HepG2 (cell line): ENCODE measurements at regions not wholly inside any gene's neighbourhood (a gene's known extent, or its start where the extent isn't known, plus 50 kb on each side); places are given as distances from the start of the nearest gene placed in this dataset.

ENCODE experiments used
- ATAC-seq: fragments of 200-7000 bp; cut with Tn5 transposase; 3 replicates; pipeline ENCODE4 v1.9.1; 2020; ENCODE audit warnings: mild to moderate bottlenecking, moderate library complexity
- BruUV-seq: library from RNA; stranded (reverse); fragments of 400-500 nt; replicated peaks from 2 replicates; lab custom pipeline; 2021; lab: Mats Ljungman, UMichigan
- CTCF ChIA-PET: fragments of 300-600 bp; formaldehyde crosslinking; extraction: SDS; loops from one replicate; lab custom pipeline; 2021; ENCODE audit warnings: low total read pairs, inconsistent platforms, low intra/inter-chr PET ratio; lab: Yijun Ruan, JAX
- POLR2A ChIA-PET: fragments of 350-600 bp; sonication (Branson Sonifier 250); formaldehyde crosslinking; loops from one replicate; lab custom pipeline; 2020; ENCODE audit warnings: antibody characterized with exemption, inconsistent platforms; lab: Yijun Ruan, JAX
- DNase-seq: peaks from one replicate; pipeline ENCODE4 v3.0.0-alpha.2; 2015; ENCODE audit warnings: low spot score
- FAIRE-seq: peaks from 3 replicates; lab custom pipeline; 2011; peaks lifted over from hg19 to GRCh38; lab: Jason Lieb, UNC
- H2AFZ ChIP-seq: one replicate; pipeline ENCODE4 v1.6.1; 2011; ENCODE audit warnings: low read length, inconsistent platforms
- H3K27ac ChIP-seq: fragments of 300-600 bp; 3 replicates; pipeline ENCODE4 v1.8.0; 2011; ENCODE audit warnings: mixed run types, mild to moderate bottlenecking, mixed read lengths, low read length, inconsistent platforms; ENCODE audit not compliant: insufficient read depth; ENCODE audit errors: extremely low read length
- H3K27me3 ChIP-seq, 2 experiments: fragments of 200-600 bp in 1 of 2; 2 replicates in 1 of 2; 3 replicates in 1 of 2; pipeline versions ENCODE4 v1.6.0 to v1.8.0; 2011; ENCODE audit warnings: low read length in 2 of 2, mild to moderate bottlenecking in 2 of 2, moderate library complexity in 2 of 2, inconsistent platforms in 1 of 2; ENCODE audit not compliant: insufficient read depth in 2 of 2, control insufficient read depth in 1 of 2
- H3K36me3 ChIP-seq, 2 experiments: fragments of 200-600 bp in 1 of 2; replicated peaks in 1 of 2; 2 replicates in 1 of 2; 3 replicates in 1 of 2; pipeline versions ENCODE4 v1.5.1 to v1.8.0; 2011; ENCODE audit warnings: low read length in 2 of 2, inconsistent platforms in 1 of 2; ENCODE audit not compliant: insufficient read depth in 2 of 2, control insufficient read depth in 1 of 2
- H3K4me1 ChIP-seq: 2 replicates; pipeline ENCODE4 v1.5.1; 2012; ENCODE audit warnings: low read length, inconsistent platforms; ENCODE audit not compliant: insufficient read depth
- H3K4me2 ChIP-seq: 2 replicates; pipeline ENCODE4 v1.6.0; 2011; ENCODE audit warnings: low read depth, low read length, inconsistent platforms
- H3K4me3 ChIP-seq, 3 experiments: fragments of 200-600 bp in 1 of 3; sonication (generic), shearing (Covaris generic) in 1 of 3; replicated peaks in 1 of 3; 2 replicates each; pipeline ENCODE4 v1.5.1; 2011 to 2016; ENCODE audit warnings: low read length in 3 of 3, inconsistent platforms in 2 of 3, low read depth in 2 of 3, mild to moderate bottlenecking in 2 of 3, control low read depth in 1 of 3, mixed read lengths in 1 of 3; ENCODE audit not compliant: insufficient read depth in 1 of 3
- H3K79me2 ChIP-seq: one replicate; pipeline ENCODE4 v1.6.1; 2011; ENCODE audit warnings: low read length, inconsistent platforms; ENCODE audit not compliant: insufficient read depth
- H3K9ac ChIP-seq: 2 replicates; pipeline ENCODE4 v1.6.0; 2011; ENCODE audit warnings: mild to moderate bottlenecking, low read depth, low read length, inconsistent platforms; ENCODE audit not compliant: insufficient read depth
- H3K9me3 ChIP-seq: 2 replicates; pipeline ENCODE4 v1.5.1; 2012; ENCODE audit warnings: mild to moderate bottlenecking, low read length
- H4K20me1 ChIP-seq: 2 replicates; pipeline ENCODE4 v1.6.0; 2011; ENCODE audit warnings: inconsistent platforms, mild to moderate bottlenecking, low read length, moderate library complexity; ENCODE audit not compliant: insufficient read depth
- HCFC1 ChIP-seq: fragments of 150-350 bp; IDR thresholded peaks from 2 replicates; pipeline ENCODE4 v1.6.1; 2014; ENCODE audit warnings: low read depth, low read length
- MAF1 ChIP-seq: sonication (generic); formaldehyde crosslinking; IDR thresholded peaks from 2 replicates; pipeline ENCODE4 v1.5.0; 2020; ENCODE audit warnings: missing genetic modification reagents, borderline replicate concordance
- NPAS2 ChIP-seq: sonication (generic); formaldehyde crosslinking; IDR thresholded peaks from 2 replicates; pipeline ENCODE4 v1.8.0; 2022; ENCODE audit warnings: mild to moderate bottlenecking, missing genetic modification reagents, borderline replicate concordance
- PCBP2 ChIP-seq: fragments of 200-400 bp; formaldehyde crosslinking; optimal IDR thresholded peaks from 2 replicates; pipeline ENCODE3; 2018; ENCODE audit warnings: low read length, low read depth; ENCODE audit not compliant: poor library complexity, severe bottlenecking
- SNRNP70 ChIP-seq: fragments of 200-400 bp; formaldehyde crosslinking; IDR thresholded peaks from 2 replicates; pipeline ENCODE4 v1.6.1; 2017; ENCODE audit warnings: mild to moderate bottlenecking, low read depth, low read length, moderate library complexity
- ZNF24 ChIP-seq: fragments of 450-650 bp; IDR thresholded peaks from 2 replicates; pipeline ENCODE4 v1.6.1; 2017; ENCODE audit warnings: antibody characterized with exemption, mild to moderate bottlenecking
- ZNF616 ChIP-seq: sonication (generic); formaldehyde crosslinking; IDR thresholded peaks from 2 replicates; pipeline ENCODE4 v1.5.0; 2020; ENCODE audit warnings: low read depth, mild to moderate bottlenecking, missing genetic modification reagents
- ZSCAN31 ChIP-seq: sonication (generic); formaldehyde crosslinking; IDR thresholded peaks from 2 replicates; pipeline ENCODE4 v1.5.0; 2020; ENCODE audit warnings: low read depth, mild to moderate bottlenecking, missing genetic modification reagents
- WGBS: methylation state at CpG from one replicate; pipeline ENCODE4 v1.1.6; 2017; ENCODE audit warnings: low lambda C conversion rate; 5-methylcytosine and 5-hydroxymethylcytosine counted together
- in situ Hi-C: cut with HindIII; loops from 2 replicates; pipeline ENCODE4 v1.10.0; 2017; ENCODE audit warnings: low pct_unique_long_range_greater_than_20kb; ENCODE audit not compliant: extremely low pct_ligation_motif_present
- intact Hi-C: fragments of 100-400 bp; cut with micrococcal nuclease; formaldehyde crosslinking; loops from one replicate; pipeline ENCODE4 v1.10.0; 2022; ENCODE audit not compliant: unreplicated experiment
- TF ChIP-seq, protein P1 (sequence below): sonication (generic); formaldehyde crosslinking; IDR thresholded peaks from 2 replicates; pipeline ENCODE4 v1.4.0; 2020; ENCODE audit warnings: mild to moderate bottlenecking, missing genetic modification reagents
- TF ChIP-seq, protein P2 (sequence below): sonication (generic); formaldehyde crosslinking; IDR thresholded peaks from 2 replicates; pipeline ENCODE4 v1.4.0; 2020; ENCODE audit warnings: missing genetic modification reagents, borderline replicate concordance
- TF ChIP-seq, protein P3 (sequence below): sonication (generic); formaldehyde crosslinking; IDR thresholded peaks from 2 replicates; pipeline ENCODE4 v1.9.0; 2021; ENCODE audit warnings: missing genetic modification reagents, borderline replicate concordance
- TF ChIP-seq, protein P4 (sequence below): sonication (generic); formaldehyde crosslinking; IDR thresholded peaks from 2 replicates; pipeline ENCODE4 v1.4.0; 2020; ENCODE audit warnings: missing genetic modification reagents, borderline replicate concordance

DNA sequence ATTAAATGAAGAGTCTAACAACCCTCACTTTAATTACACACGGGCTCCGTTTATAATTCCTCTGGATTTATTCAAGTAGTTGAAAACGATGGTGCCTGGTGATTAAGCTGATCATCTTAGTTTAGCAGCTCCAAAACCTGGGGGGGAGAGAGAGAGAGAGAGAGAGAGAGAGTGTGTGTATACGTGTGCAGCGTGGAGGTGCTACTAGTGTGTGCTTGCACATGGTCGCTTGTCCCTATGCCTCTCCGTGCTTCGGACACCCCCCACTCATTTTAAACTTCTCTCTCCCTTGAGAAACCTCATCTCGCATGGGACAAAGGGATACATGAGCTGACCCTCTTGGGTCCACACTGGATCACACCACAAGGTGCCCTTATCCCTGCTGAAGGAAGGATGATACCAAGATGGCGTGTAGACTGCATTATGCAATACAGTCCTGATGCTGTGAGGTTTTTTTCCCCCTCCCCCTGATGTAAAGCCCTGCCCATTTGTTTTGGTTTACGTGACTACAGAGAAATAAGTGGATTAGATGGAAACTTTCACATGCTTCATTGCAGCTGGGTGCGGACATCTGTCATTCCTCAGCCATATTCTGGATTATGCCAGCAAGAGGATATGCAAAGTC is 320.8 kb downstream of the ZNF536 start:
- Histone ChIP-seq H3K79me2 (no peaks in the 10 kb centered on the region), H2AFZ (no peak overlapping the region), H3K9me3 (no peaks in the 10 kb centered on the region), H4K20me1 (no peaks in the 10 kb centered on the region), H3K36me3 (no peaks in the 10 kb centered on the region), H3K27me3 (peaks cover 0 to 8% of the 10 kb centered on the region in 2 experiments; a peak in 2 of 5 replicates), H3K27ac (no peak overlapping the region), H3K4me2 (no peak overlapping the region), H3K9ac (no peak overlapping the region), H3K4me1 (no peaks in the 10 kb centered on the region), H3K4me3 (no peak overlapping the region)
- no TSS peak for BruUV-seq
- CTCF ChIA-PET, result no interaction called here
- POLR2A ChIA-PET, result no interaction called here
- intact Hi-C loops (no loop called here), in situ Hi-C loops (no loop called here)
- no peak for ATAC-seq
- 26% methylated on average over 12 of the region's 12 CpGs for WGBS
- TF ChIP-seq, protein P1, sequence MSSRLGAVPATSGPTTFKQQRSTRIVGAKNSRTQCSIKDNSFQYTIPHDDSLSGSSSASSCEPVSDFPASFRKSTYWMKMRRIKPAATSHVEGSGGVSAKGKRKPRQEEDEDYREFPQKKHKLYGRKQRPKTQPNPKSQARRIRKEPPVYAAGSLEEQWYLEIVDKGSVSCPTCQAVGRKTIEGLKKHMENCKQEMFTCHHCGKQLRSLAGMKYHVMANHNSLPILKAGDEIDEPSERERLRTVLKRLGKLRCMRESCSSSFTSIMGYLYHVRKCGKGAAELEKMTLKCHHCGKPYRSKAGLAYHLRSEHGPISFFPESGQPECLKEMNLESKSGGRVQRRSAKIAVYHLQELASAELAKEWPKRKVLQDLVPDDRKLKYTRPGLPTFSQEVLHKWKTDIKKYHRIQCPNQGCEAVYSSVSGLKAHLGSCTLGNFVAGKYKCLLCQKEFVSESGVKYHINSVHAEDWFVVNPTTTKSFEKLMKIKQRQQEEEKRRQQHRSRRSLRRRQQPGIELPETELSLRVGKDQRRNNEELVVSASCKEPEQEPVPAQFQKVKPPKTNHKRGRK, result no peak
- no peak for TF ChIP-seq SNRNP70
- TF ChIP-seq MAF1 (CRISPR knock-in tag), result no peak
- TF ChIP-seq ZNF24, result no peak
- no peak for TF ChIP-seq PCBP2
- TF ChIP-seq, protein P2, sequence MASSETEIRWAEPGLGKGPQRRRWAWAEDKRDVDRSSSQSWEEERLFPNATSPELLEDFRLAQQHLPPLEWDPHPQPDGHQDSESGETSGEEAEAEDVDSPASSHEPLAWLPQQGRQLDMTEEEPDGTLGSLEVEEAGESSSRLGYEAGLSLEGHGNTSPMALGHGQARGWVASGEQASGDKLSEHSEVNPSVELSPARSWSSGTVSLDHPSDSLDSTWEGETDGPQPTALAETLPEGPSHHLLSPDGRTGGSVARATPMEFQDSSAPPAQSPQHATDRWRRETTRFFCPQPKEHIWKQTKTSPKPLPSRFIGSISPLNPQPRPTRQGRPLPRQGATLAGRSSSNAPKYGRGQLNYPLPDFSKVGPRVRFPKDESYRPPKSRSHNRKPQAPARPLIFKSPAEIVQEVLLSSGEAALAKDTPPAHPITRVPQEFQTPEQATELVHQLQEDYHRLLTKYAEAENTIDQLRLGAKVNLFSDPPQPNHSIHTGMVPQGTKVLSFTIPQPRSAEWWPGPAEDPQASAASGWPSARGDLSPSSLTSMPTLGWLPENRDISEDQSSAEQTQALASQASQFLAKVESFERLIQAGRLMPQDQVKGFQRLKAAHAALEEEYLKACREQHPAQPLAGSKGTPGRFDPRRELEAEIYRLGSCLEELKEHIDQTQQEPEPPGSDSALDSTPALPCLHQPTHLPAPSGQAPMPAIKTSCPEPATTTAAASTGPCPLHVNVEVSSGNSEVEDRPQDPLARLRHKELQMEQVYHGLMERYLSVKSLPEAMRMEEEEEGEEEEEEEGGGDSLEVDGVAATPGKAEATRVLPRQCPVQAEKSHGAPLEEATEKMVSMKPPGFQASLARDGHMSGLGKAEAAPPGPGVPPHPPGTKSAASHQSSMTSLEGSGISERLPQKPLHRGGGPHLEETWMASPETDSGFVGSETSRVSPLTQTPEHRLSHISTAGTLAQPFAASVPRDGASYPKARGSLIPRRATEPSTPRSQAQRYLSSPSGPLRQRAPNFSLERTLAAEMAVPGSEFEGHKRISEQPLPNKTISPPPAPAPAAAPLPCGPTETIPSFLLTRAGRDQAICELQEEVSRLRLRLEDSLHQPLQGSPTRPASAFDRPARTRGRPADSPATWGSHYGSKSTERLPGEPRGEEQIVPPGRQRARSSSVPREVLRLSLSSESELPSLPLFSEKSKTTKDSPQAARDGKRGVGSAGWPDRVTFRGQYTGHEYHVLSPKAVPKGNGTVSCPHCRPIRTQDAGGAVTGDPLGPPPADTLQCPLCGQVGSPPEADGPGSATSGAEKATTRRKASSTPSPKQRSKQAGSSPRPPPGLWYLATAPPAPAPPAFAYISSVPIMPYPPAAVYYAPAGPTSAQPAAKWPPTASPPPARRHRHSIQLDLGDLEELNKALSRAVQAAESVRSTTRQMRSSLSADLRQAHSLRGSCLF (CRISPR knock-in tag), result no peak
- no peak for TF ChIP-seq NPAS2 (CRISPR knock-in tag)
- TF ChIP-seq, protein P3, sequence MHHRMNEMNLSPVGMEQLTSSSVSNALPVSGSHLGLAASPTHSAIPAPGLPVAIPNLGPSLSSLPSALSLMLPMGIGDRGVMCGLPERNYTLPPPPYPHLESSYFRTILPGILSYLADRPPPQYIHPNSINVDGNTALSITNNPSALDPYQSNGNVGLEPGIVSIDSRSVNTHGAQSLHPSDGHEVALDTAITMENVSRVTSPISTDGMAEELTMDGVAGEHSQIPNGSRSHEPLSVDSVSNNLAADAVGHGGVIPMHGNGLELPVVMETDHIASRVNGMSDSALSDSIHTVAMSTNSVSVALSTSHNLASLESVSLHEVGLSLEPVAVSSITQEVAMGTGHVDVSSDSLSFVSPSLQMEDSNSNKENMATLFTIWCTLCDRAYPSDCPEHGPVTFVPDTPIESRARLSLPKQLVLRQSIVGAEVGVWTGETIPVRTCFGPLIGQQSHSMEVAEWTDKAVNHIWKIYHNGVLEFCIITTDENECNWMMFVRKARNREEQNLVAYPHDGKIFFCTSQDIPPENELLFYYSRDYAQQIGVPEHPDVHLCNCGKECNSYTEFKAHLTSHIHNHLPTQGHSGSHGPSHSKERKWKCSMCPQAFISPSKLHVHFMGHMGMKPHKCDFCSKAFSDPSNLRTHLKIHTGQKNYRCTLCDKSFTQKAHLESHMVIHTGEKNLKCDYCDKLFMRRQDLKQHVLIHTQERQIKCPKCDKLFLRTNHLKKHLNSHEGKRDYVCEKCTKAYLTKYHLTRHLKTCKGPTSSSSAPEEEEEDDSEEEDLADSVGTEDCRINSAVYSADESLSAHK (CRISPR knock-in tag), result no peak
- TF ChIP-seq ZNF616, result no peak
- no peak for TF ChIP-seq HCFC1
- TF ChIP-seq ZSCAN31, result no peak
- TF ChIP-seq, protein P4, sequence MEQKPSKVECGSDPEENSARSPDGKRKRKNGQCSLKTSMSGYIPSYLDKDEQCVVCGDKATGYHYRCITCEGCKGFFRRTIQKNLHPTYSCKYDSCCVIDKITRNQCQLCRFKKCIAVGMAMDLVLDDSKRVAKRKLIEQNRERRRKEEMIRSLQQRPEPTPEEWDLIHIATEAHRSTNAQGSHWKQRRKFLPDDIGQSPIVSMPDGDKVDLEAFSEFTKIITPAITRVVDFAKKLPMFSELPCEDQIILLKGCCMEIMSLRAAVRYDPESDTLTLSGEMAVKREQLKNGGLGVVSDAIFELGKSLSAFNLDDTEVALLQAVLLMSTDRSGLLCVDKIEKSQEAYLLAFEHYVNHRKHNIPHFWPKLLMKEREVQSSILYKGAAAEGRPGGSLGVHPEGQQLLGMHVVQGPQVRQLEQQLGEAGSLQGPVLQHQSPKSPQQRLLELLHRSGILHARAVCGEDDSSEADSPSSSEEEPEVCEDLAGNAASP (CRISPR knock-in tag), result no peak
- FAIRE-seq, result no peak
- no peak for DNase-seq
